Embryonic facial prominence (tissue), 1 donor: ENCODE measurements at regions not wholly inside any gene's neighbourhood (a gene's known extent, or its start where the extent isn't known, plus 50 kb on each side); places are given as distances from the start of the nearest gene placed in this dataset.
"Not testable (repeated sequence)": the region's sequence is repeated elsewhere in the genome, so short reads cannot be mapped to it uniquely, and the experiment has no call there.

Experiments used
- DNase-seq: peaks from one replicate; pipeline ENCODE4 v3.0.0-alpha.2; 2016; ENCODE audit errors: extremely low spot score

DNA sequence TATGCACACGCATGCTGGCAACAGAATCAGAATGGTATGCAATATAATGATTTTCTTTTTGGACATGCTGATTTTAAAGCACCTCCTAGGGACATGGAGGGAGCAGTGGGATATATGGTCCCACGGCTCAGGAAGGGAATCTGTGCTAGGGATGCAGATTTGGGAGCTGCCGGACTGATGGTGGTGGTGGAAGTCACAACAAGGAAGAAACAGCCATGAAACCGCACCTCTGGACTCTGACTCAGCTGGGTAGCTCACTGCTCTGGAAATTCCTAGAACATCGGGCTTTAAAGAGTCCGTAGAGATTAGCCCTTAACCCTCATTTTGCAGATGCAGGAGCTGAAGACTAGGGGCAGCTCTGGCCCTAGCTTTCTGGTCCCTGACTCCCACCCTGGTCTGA, 364.3 kb upstream of the KLHL29 start:
- no peak for DNase-seq

DNA sequence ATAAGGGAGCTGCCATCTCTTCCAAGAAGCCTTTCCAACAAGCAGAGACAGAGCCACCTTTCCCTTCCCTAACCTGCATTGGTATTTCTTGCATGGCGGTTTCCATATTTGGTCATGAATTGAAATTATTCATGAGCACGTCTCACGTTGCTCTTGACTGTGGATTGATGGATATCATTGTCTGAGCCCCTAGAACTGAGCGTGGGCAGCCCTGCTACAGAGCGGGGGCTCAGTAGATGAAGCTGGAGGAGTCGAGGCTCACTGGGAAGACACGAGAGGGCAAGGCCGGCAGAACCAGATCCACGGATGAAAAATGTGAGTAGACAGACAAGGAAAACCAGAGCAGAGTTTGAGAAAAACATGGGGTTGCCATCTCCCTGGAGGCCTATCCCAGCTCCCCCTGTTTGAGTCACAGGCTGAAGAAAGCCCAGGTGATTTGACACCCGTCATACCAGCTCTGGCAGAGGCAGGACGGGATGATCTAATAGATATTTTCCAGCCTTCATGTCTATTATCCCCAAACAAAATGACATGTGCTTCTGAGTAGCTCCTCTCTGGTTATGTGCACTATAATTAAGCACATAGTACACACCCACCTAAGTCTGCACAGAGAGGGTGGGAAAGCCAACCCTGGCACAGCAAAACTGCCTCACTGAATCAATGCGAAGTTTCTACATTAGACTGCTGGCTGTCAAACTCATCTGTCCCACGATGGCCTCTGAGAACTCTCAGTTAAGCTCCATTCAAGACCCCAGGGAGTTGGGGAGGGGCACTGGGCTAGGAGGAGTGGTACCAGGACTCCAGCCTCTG, 363.5 kb upstream of the KLHL29 start:
- DNase-seq: no peak

DNA sequence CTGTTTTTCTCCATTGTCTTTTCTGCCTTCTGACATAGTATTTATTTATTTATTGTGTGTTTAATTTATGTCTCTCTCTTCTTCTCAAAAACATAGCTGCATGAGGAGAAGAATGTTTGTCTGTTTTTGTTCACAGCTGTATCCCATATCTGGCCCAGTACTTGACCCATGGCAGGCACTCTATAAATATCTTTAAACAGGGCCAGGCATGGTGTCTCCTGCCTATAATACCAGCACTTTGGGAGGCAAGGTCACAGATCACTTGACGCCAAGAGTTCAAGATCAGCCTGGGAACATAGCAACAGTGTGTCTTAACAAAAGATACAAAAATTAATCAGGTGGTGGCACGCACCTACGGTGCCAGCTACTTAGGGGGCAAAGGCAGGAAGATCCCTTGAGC, 361.3 kb upstream of the KLHL29 start:
- DNase-seq: no peak

DNA sequence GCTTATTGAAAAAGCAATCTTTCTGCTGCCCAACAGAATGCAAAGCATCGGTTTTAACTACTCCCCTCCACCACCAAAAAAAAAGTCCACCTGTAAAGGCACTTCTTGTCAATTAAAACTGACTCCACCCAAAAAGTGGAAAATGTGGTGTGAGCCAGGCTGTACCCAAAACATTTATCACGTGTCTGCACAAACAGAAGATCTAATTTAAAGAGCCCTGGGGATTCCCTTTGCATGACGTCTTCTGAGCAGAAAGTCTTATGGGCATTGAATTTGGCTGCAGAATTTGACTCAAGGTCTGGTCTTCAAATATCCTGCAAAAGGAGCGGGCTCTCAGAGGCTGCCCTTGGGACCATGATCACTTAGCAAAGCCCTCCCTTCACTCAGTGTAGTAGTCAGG, 358.3 kb upstream of the KLHL29 start:
- no peak for DNase-seq

DNA sequence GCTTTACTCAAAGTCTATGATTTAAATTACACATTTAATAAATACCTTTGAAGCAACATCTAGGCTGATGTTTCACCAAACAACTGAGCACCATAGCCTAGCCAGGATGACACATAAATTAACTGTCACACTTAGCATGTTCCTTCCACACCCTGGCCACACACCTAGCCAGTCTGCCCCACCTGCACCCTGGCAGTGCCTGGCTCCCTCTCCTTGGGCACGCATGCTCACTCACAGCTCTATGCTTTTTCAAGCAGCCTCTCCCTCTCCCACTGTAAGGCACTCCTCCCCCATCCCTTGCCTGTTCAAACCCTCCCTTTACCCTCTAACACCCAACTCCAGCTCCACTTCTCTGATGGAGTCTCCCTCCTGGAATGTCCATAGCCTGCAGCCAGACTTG, 357.6 kb upstream of the KLHL29 start:
- no peak for DNase-seq

DNA sequence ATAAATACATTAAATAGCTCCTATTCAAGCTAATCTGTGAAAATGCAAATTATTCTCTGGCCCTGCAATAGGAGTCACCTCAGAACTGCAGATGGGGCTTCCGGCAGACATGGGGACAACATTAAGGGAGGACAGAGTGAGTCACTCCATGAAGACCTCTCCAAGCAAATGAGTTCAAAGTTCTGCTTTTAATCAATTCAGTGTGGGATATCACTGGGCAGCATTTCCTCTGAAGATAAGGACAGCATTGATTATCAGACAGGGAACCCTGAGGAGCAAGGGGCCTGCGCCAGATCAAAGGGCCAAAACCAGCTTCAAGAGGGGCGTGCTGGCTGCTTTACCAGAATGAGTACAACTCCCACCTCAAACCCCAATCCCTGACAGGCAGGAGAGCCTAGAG, 356.9 kb upstream of the KLHL29 start:
- DNase-seq: no peak

DNA sequence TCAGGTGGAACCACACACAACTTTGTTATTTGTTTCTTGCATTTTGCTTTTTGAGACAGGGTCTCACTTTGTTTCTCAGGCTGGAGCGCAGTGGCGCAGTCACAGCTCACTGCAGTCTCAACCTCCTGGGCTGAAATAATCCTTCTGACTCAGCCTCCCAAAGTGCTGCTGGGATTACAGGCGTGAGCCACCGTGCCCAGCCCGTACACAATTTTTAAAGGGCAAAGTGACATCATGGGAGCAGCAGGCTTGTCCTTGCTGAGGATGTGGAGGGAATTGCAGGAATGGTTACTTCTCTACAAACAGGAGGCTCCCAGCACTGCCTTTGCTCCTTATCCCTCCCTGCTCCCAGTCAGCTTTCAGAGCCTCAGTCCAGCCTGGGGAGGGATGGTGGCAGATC, 355.9 kb upstream of the KLHL29 start:
- no peak for DNase-seq

DNA sequence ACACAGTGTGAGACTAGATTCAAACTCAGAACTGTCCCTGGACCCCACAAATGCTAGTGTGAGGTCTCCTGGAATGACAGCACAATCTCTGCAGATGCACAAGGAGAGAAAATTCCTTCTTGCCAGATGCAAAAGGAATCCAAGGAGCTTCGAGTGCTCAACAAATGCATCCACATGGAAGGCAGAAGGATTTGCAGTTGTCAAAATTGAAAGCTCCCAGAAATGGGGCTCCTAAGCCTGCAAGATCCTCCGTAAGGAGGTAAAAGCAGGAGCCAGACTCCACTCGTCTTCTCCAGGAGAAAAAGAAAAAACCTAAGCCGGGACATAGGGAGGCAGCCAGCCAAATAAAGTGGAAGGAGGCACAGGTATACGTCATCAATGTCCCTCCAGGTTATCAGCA, 355.0 kb upstream of the KLHL29 start:
- DNase-seq: no peak

DNA sequence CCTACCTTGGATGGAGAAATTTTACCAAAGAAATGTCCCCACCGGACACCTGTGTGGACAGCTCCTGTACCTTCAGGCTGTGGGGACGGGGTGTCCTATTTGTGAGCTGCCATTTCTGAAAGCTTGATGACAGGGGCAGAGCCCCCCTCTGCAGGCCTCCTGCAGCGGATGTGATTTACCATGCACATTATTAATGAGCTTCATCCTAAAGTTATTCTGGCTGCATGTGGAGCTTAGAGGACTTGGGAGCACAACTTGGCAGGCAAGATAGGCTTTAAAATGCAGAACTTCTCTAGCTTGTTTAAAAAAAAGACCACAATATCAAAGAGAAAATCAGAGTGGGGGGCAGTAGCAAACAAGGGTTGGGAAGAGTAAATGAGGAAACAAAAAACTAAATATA, 350.0 kb upstream of the KLHL29 start:
- no peak for DNase-seq

DNA sequence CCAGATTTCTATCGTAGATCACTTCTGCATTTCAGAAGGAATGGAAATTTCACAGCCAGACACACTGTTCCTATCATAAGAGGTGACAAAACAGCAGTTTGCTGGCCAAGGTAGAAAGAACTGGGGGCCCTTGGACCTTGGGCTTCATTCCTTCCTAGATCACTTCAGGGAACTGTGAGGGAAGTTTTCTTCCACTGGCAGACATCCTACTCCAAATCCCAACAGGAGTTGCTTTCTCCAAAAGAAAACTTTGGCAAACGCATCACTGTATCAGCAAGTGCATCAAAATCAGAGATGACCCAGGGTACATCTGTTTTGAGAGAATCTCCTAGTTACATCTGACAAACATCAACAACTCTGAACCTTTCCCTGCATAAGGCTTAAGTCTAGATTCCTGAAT, 348.4 kb upstream of the KLHL29 start:
- no peak for DNase-seq

DNA sequence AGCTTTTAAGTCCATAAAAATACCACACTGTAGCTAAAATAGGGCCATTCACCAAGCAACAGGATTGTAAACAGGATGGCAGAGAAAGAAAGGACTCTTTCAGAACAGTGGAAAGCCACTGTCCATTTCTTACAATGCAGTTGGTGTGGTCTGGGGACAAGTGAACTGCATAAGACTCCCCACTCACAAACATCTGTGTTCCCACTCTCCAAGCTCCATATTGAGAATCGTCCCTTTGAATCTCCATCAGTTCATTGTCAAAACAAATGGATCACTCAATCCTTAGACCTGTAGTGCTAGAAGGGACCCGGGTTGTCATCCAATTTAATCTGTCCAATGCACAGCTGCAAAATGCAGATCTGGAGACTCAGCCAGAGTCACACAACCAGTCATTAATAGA, 347.4 kb upstream of the KLHL29 start:
- DNase-seq: no peak

DNA sequence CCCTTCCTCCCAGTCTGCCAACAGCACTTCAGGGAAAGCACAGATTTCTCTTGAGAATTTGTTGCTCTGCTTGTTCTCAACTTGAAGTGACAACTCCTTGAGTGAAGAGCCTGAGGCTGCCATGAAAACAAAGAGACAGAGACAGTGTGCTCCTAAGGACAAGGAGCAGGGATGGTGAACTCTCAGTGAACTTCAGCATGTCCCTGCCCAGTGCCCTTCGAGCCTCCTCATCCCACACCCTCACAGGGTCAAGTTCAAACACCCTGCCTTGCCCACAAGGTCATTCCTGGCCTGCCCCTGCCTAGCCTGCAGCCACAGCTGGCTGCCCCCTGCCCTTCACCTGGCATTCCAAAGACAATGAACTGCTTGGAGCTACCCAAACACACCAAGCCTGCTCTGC, 343.5 kb upstream of the KLHL29 start:
- no peak for DNase-seq

DNA sequence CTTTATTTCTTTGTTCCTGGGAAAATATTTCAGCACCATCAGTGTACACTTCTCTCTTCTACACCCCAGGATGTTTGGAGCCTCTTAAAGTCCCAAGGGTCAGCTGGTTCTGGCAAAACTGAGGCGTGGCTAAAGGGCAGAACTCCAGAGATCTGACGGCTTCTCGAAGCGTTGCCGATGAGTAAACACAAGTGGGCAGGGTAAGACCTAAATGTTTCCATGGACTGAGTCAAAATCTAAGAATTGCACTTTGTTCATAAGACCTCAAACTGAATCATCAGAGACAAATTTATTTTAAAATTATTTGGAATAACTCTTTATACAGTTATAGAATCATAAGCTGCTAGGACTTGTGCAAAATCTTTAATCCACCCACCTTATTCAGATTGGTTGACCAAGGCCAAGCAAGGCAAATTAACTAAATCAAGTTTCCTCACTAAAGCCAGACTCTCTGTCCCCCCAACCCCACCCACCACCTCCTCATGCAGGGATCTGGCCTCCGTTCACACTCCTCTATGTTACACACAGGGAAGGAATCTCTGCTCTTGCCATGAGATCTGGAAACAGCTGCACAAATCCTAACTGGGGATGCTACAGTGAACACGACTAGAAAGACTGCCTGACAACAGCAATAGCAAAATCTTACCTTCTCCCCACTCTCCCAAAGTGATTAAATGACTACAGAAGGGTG, 342.6 kb upstream of the KLHL29 start:
- DNase-seq: no peak

DNA sequence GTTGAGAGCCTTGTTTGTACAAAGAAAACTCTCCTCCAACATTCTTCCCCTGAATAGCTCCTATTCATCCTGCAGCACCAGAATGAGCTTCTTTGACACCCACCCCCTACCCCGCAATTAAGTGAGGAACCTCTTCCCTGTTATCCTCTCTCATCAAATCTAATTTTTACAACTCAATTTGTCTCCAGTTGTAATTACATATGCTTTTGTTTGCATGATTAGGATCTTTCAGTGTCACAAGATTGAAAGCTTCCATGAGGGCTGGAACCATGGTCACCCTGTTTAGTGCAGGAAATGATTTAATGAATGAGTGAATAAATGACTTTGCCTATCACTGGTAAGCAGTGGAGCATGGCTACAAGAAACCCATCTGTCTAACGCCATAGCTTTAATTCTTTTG, 334.6 kb upstream of the KLHL29 start:
- DNase-seq: no peak

DNA sequence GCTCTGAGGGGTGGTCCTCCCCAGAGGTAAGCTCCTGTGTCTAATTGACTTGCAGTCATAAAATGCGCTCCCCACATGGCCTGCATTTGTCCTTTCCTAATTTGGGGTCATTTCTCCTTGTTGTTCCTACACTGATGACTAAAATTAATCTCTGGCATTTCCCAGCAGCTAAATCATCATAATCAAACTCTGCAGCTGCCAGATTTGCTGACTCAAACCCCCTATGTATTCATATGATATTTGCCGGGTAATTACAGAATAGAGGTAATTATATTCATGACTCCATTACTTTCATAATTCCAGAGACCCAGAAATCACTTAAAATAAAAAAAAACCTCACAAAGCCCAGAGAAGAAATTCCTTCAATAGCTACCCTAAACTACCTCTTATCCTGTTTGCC, 331.4 kb upstream of the KLHL29 start:
- DNase-seq: no peak

DNA sequence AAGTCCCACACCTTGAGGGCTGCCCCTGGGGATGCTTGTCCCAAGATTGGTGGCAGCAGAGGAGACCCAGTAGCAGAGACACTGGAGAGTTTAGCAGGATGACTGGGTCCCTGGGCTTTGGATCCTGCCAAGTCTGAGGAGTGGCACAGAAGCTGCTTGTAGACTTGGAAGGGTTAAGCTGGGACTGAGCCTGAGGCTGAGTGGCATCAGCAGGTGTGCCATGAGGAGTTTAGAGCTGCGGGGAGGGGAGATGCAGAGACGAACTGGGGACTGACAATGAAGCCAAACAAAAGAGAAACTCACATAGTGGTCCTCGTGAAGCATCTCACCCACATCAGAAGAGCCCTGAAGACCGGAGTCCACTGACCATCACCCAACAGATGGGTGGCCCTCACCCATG, 329.7 kb upstream of the KLHL29 start:
- no peak for DNase-seq

DNA sequence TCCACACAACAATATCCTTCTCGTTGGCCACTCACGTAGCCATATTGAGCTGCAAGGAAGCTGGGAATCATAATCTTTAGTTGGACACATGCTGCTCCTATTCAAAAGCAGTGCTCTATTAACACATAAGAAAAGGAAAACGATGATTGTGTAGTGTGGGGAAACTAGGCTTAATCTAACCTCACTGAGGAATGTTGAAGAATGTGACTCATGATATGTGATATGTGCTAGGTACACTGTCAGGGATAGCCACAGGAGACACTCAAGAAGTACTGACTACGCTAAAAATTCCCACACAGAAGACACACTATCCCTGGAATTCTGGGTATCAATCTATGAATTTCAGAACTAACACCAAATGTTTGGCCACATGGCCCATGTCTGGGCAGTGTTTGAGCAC, 328.1 kb upstream of the KLHL29 start:
- DNase-seq: not testable (repeated sequence)

DNA sequence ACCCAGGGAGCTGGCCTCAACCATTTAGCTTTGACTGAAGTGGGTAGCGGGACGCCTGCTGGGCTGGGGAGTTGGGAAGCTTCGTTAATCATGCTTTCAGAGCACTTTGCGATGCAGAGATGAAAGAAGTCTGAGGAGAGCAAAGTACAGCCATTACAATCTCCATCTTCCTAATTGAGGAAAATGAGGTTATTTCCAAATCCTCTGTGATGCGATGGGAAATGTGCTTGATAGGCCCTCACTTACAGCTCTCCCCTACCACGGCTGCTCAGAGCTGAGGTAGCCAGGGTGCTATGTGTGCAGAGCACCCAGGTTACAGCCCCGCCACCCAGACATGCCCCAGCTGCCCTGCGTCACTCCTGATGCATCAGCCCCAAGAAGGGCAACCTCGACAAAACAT, 326.5 kb upstream of the KLHL29 start:
- DNase-seq: no peak

DNA sequence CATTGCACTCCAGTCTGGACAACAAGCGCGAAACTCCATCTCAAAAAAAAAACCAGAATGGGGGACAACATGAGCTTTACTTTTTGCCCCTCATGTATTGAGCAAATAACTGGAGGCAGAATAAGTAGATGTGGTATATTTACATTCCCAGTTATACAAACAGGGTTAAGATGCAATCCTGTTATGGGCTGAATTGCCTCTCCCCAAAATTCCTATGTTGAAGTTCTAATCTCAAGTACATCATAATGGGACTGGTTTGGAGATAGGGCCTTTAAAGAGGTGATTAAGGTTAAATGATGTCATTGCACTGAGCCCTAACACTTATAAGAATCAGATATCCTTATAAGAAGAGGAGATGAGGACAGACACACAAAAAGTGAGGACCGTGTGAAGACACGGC, 319.8 kb upstream of the KLHL29 start:
- no peak for DNase-seq

DNA sequence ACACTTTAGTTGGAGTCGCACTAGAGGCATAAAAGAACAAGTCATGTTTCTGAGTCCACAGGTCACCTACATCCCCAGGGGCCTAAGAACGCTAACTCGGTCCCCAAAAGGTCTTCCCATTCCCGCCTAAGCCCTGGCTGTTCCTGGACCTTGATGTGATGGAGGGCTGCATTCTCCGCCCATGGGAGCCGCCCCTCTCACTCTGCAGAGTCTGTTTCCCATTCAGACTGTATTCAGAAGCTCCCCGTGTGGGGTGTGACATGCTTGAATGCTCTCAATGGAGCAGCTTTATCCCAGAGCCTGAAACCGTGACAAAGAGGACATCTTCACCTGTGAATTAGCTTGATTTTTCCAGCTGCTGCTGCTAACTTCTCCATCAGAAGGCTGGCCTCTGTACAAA, 319.0 kb upstream of the KLHL29 start:
- DNase-seq: no peak

DNA sequence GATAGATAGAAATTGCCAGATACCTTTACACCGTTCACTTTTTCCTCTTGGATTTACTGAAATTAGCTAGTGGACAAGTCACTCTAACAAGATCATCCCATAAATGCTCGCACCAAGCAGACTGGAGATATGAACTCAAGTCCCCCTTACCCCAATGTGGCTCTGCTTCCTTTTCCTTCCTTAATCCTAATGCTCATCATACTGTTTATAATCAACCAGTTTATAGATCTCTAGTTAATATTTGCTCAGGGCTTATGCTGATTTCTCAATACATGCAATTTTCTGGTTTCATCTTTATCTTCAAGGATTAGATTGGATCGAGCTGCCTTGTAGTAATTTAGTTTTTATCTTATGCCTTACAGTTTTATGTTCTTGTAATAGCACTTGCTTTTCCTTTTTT, 318.3 kb upstream of the KLHL29 start:
- no peak for DNase-seq

DNA sequence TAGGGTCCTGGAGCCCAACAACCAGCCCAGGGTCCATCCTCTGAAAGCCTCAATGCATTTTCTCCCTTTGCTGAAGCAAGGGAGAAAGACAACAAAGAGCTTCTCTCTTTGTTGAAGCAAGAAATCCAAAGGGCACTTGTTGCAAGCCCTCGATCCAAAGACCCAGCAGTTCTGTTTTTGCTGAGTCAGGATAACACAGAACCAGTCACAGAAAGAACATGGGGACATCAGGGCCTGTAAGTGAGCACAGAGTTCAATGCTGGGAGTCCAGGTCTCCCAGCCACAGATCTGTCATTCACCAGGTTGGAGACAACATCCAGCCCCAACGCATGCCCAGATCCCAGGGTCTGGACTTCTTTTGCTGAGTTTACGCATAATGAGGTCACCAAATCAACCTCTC, 315.8 kb upstream of the KLHL29 start:
- DNase-seq: no peak

DNA sequence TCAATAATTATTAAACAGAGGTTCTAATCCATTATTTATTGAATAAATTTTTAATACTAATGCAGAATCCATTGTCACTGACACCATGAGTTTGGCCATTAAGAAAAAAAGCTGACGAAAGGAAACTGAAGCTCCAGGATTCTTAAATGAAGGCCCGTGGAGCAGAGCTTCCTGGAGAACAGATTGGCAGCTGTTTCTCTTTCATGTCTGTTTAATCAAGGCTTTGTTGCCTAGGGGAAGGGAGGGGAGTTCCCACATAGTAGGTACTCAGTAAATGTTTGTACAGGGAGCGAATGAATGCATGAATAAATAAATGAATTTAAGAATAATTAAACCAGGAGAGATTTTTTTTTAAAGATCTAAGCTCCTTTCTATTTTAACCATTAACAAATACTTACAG, 315.1 kb upstream of the KLHL29 start:
- DNase-seq: no peak

DNA sequence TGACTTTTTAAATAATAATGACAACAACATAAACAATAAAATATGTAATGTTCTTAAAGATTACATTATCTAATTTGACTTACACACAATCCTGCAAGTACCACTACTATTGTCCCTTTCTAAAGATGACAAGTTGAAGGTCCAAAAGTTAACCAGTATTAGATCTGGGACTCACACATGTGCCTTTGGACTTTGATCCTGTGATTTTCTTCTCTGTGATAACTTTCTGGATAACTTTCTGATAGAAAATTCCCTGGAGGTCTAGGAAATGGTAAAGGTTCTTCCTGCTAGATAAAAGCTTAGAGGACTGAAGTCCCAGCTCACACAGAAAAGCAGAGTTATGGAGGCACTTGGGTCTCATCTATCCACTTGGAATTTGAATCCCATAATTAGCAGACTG, 311.9 kb upstream of the KLHL29 start:
- DNase-seq: no peak
